NB4 (cell line): ENCODE measurements at regions not wholly inside any gene's neighbourhood (a gene's known extent, or its start where the extent isn't known, plus 50 kb on each side); places are given as distances from the start of the nearest gene placed in this dataset.

Experiments
- DNase-seq: peaks from one replicate; pipeline ENCODE4 v3.0.0; 2010; ENCODE audit warnings: low read depth
- H3K4me3 ChIP-seq: one replicate; pipeline ENCODE4 v1.5.1; 2011; ENCODE audit warnings: mild to moderate bottlenecking, low read depth, low read length, moderate library complexity
- CTCF ChIP-seq: IDR thresholded peaks from one replicate; pipeline ENCODE4 v1.5.1; 2012; ENCODE audit warnings: low read depth, low read length
- MAX ChIP-seq: IDR thresholded peaks from 2 replicates; pipeline ENCODE4 v1.6.1; 2011; ENCODE audit warnings: low read depth, low read length
- MYC ChIP-seq: IDR thresholded peaks from 2 replicates; pipeline ENCODE4 v1.6.1; 2011; ENCODE audit warnings: low read depth, low read length
- POLR2A ChIP-seq: IDR thresholded peaks from 2 replicates; pipeline ENCODE4 v1.6.1; 2011; ENCODE audit warnings: mild to moderate bottlenecking; ENCODE audit not compliant: insufficient read length; ENCODE audit errors: extremely low read depth

GRCh38 chr16:22970209-22970865, 156.4 kb downstream of the HS3ST2 start:
- DNase-seq = no peak
- TF ChIP-seq POLR2A (no peak), MYC (no peak)
- no peak overlapping the region for H3K4me3 ChIP-seq

GRCh38 chr16:22969567-22969966, 155.6 kb downstream of the HS3ST2 start:
- no peak for DNase-seq
- TF ChIP-seq MAX (no peak), CTCF (no peak), MYC (no peak), POLR2A (no peak)
- H3K4me3 ChIP-seq = no peak overlapping the region

- no peak overlapping the region for H3K4me3 ChIP-seq
- DNase-seq = no peak
- TF ChIP-seq POLR2A (no peak), MAX (no peak), CTCF (no peak), MYC (no peak)
Observed at GRCh38 chr16:22968931-22969330, 155.0 kb downstream of the HS3ST2 start.

GRCh38 chr16:22967521-22968095, 153.6 kb downstream of the HS3ST2 start:
- TF ChIP-seq MAX (no peak), CTCF (no peak), POLR2A (no peak)
- DNase-seq = no peak
- no peak overlapping the region for H3K4me3 ChIP-seq
